Trophoblast cell (in vitro differentiated cells and primary cell): ENCODE measurements at regions not wholly inside any gene's neighbourhood (a gene's known extent, or its start where the extent isn't known, plus 50 kb on each side); places are given as distances from the start of the nearest gene placed in this dataset.

Experiments used
- DNase-seq, 2 donors: peaks; one replicate each; pipeline ENCODE4 v3.0.0-alpha.2; 2016
- H2AFZ ChIP-seq: 2 replicates; pipeline ENCODE4 v1.6.1; 2013; ENCODE audit warnings: low read length, moderate library complexity, mild to moderate bottlenecking; ENCODE audit not compliant: insufficient read depth, poor library complexity
- H2AK5ac ChIP-seq: 2 replicates; pipeline ENCODE4 v1.6.1; 2013; ENCODE audit warnings: mild to moderate bottlenecking, low read length
- H2BK120ac ChIP-seq: 2 replicates; pipeline ENCODE4 v1.6.1; 2013; ENCODE audit warnings: low read length, mild to moderate bottlenecking, moderate library complexity; ENCODE audit not compliant: insufficient read depth, poor library complexity
- H2BK12ac ChIP-seq: 2 replicates; pipeline ENCODE4 v1.6.1; 2013; ENCODE audit warnings: mild to moderate bottlenecking, low read length, moderate library complexity
- H2BK5ac ChIP-seq: 2 replicates; pipeline ENCODE4 v1.6.1; 2013; ENCODE audit warnings: low read length, low read depth, moderate library complexity, mild to moderate bottlenecking; ENCODE audit not compliant: poor library complexity
- H3K14ac ChIP-seq: 2 replicates; pipeline ENCODE4 v1.6.1; 2013; ENCODE audit warnings: mild to moderate bottlenecking, low read length
- H3K18ac ChIP-seq: 2 replicates; pipeline ENCODE4 v1.6.1; 2013; ENCODE audit warnings: mild to moderate bottlenecking, low read length
- H3K23ac ChIP-seq: 2 replicates; pipeline ENCODE4 v1.6.1; 2013; ENCODE audit warnings: low read length
- H3K27ac ChIP-seq: 2 replicates; pipeline ENCODE4 v1.5.1; 2013; ENCODE audit warnings: low read depth, mild to moderate bottlenecking, inconsistent platforms, low read length, moderate library complexity
- H3K27me3 ChIP-seq: 2 replicates; pipeline ENCODE4 v1.6.1; 2013; ENCODE audit warnings: inconsistent platforms, mild to moderate bottlenecking, low read length, moderate library complexity; ENCODE audit not compliant: insufficient read depth
- H3K36me3 ChIP-seq, 2 experiments: 1 replicate in 1 of 2; 2 replicates in 1 of 2; pipeline ENCODE4 v1.6.1; 2013; ENCODE audit warnings: low read length in 2 of 2, mild to moderate bottlenecking in 2 of 2, moderate library complexity in 1 of 2; ENCODE audit not compliant: insufficient read depth in 2 of 2, control insufficient read depth in 1 of 2
- H3K4ac ChIP-seq: 2 replicates; pipeline ENCODE4 v1.6.1; 2013; ENCODE audit warnings: low read depth, mild to moderate bottlenecking, low read length, moderate library complexity
- H3K4me1 ChIP-seq, 2 experiments: 1 replicate in 1 of 2; 2 replicates in 1 of 2; pipeline ENCODE4 v1.6.1; 2013; ENCODE audit warnings: low read length in 2 of 2, mild to moderate bottlenecking in 2 of 2, moderate library complexity in 1 of 2; ENCODE audit not compliant: insufficient read depth in 2 of 2, control insufficient read depth in 1 of 2
- H3K4me2 ChIP-seq: 2 replicates; pipeline ENCODE4 v1.6.1; 2013; ENCODE audit warnings: inconsistent platforms, mild to moderate bottlenecking, low read length, moderate library complexity
- H3K4me3 ChIP-seq: 2 replicates; pipeline ENCODE4 v1.5.1; 2013; ENCODE audit warnings: mild to moderate bottlenecking, low read depth, low read length, inconsistent platforms
- H3K79me1 ChIP-seq: one replicate; pipeline ENCODE4 v1.6.1; 2013; ENCODE audit warnings: low read length
- H3K79me2 ChIP-seq: 2 replicates; pipeline ENCODE4 v1.6.1; 2013; ENCODE audit warnings: low read length, mild to moderate bottlenecking; ENCODE audit not compliant: control insufficient read depth, insufficient read depth, poor library complexity
- H3K9ac ChIP-seq: 2 replicates; pipeline ENCODE4 v1.6.1; 2013; ENCODE audit warnings: mild to moderate bottlenecking, low read length
- H3K9me3 ChIP-seq: 2 replicates; pipeline ENCODE4 v1.6.1; 2013; ENCODE audit warnings: low read depth, mild to moderate bottlenecking, control low read depth, inconsistent platforms, low read length; ENCODE audit not compliant: insufficient read depth
- H4K12ac ChIP-seq: 2 replicates; pipeline ENCODE4 v1.6.1; 2013; ENCODE audit warnings: low read depth, mild to moderate bottlenecking, low read length, moderate library complexity
- H4K8ac ChIP-seq: 2 replicates; pipeline ENCODE4 v1.6.1; 2013; ENCODE audit warnings: low read depth, mild to moderate bottlenecking, low read length, moderate library complexity
- H4K91ac ChIP-seq: one replicate; pipeline ENCODE4 v1.6.1; 2013; ENCODE audit warnings: low read depth, mild to moderate bottlenecking, low read length, moderate library complexity
- WGBS: extraction: QIAGEN DNeasy Blood & Tissue Kit; methylation state at CpG from one replicate; pipeline ENCODE4 v1.1.7; 2013; ENCODE audit warnings: missing lambda C conversion rate; ENCODE audit not compliant: insufficient read length, insufficient coverage; ENCODE audit errors: extremely low coverage; 5-methylcytosine and 5-hydroxymethylcytosine counted together

DNA sequence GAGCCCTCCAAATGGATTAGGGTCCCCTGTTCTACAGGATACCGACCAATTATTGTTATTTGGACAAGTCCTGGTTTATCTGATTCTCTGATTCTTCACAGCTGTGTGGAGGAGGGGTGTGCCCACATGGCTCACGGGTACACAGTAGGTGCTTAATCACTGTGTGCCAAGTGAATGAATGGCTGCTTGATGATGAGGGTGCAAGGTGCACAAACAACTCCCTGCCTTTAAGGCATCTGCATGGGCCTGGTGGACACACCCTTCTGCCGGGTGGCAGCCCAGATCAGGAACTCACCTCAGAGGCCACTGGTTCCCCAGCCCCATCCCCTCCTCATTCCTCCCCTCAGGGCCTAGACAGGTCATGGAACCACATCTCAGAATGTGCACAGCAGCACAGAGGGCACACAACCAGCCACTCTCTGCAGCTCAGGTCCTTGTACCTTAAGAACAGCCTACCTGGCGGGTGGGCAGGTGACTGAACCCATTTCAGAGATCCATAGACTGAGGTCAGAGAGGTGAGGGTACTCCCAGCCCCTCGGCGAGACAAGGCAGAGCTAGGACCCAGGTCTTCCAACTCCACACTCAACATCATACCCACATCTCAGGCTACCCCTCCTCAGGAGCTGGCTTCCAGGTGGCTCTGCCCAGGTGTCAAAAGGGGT lies 50.3 kb downstream of the SHANK2 start:
- Histone ChIP-seq H2BK12ac (no peak overlapping the region), H2BK120ac (no peak overlapping the region), H4K12ac (no peak overlapping the region), H3K27ac (no peak overlapping the region), H3K36me3 (peaks cover 0 to 2% of the 10 kb centered on the region in 2 experiments), H3K9me3 (no peaks in the 10 kb centered on the region), H3K14ac (no peak overlapping the region), H4K8ac (no peak overlapping the region), H3K79me2 (no peaks in the 10 kb centered on the region), H2AK5ac (no peak overlapping the region), H3K4ac (no peak overlapping the region), H2BK5ac (no peak overlapping the region), H3K79me1 (no peaks in the 10 kb centered on the region), H3K4me1 (peaks cover 8 to 12% of the 10 kb centered on the region in 2 experiments), H4K91ac (no peak overlapping the region), H3K4me3 (no peak overlapping the region), H3K9ac (no peak overlapping the region), H2AFZ (no peak overlapping the region), H3K23ac (no peak overlapping the region), H3K27me3 (no peaks in the 10 kb centered on the region), H3K4me2 (no peak overlapping the region), H3K18ac (no peak overlapping the region)
- no CpG with 5 or more reads among the region's 6 CpGs for WGBS
- DNase-seq = no peak

DNA sequence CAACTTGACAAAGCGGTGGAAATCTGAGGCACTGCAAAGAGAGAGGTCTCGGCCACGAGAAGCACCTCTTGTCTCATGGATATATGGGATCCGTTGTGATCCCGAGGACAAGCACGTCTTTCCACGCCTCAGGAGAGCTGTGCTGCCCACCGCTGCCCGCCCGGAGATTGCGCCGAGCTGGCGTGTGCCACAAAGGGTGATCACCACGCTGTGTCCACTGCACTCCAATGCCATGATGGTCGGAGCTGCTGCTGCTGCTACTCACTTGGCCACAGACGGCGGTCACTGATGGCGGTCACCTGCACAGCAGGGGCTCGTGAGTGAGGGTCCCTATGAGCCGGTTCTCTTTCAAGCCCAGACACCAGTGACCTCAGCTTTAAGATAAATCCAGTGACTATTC lies 51.1 kb downstream of the SHANK2 start:
- Histone ChIP-seq H3K9ac (no peak overlapping the region), H3K23ac (no peak overlapping the region), H3K18ac (peak overlapping the region; percentile 72), H3K27me3 (no peaks in the 10 kb centered on the region), H2BK12ac (no peak overlapping the region), H2AFZ (no peak overlapping the region), H3K79me2 (no peaks in the 10 kb centered on the region), H3K4ac (no peak overlapping the region), H3K14ac (no peak overlapping the region), H3K27ac (no peak overlapping the region), H2BK120ac (no peak overlapping the region), H3K4me1 (peaks cover 5 to 10% of the 10 kb centered on the region in 2 experiments), H3K79me1 (no peaks in the 10 kb centered on the region), H4K91ac (no peak overlapping the region), H3K4me2 (no peak overlapping the region), H2AK5ac (no peak overlapping the region), H3K4me3 (no peak overlapping the region), H4K8ac (no peak overlapping the region), H2BK5ac (no peak overlapping the region), H3K9me3 (no peaks in the 10 kb centered on the region), H4K12ac (no peak overlapping the region), H3K36me3 (peaks cover 0 to 2% of the 10 kb centered on the region in 2 experiments)
- no peak for DNase-seq
- no CpG with 5 or more reads among the region's 20 CpGs for WGBS

GRCh38 chr11:71200761-71201160 lies 51.6 kb downstream of the SHANK2 start:
- no peaks in the 10 kb centered on the region for H3K27me3 ChIP-seq
- no peak overlapping the region for H2AK5ac ChIP-seq
- H3K4me1 ChIP-seq = peaks cover under 1 to 6% of the 10 kb centered on the region in 2 experiments
- H3K27ac ChIP-seq = no peak overlapping the region
- no peak overlapping the region for H3K4ac ChIP-seq
- no peak overlapping the region for H2BK120ac ChIP-seq
- no peak overlapping the region for H2BK5ac ChIP-seq
- no peaks in the 10 kb centered on the region for H3K79me1 ChIP-seq
- no peak overlapping the region for H2AFZ ChIP-seq
- H2BK12ac ChIP-seq = no peak overlapping the region
- H4K12ac ChIP-seq = no peak overlapping the region
- H3K14ac ChIP-seq = no peak overlapping the region
- no peak overlapping the region for H3K18ac ChIP-seq
- no peak overlapping the region for H3K4me3 ChIP-seq
- no peak overlapping the region for H4K91ac ChIP-seq
- WGBS = no CpG with 5 or more reads among the region's 5 CpGs
- no peak overlapping the region for H3K4me2 ChIP-seq
- no peak overlapping the region for H3K23ac ChIP-seq
- DNase-seq = no peak
- no peak overlapping the region for H4K8ac ChIP-seq
- peaks cover 0 to 2% of the 10 kb centered on the region in 2 experiments for H3K36me3 ChIP-seq
- no peak overlapping the region for H3K9ac ChIP-seq
- H3K9me3 ChIP-seq = no peaks in the 10 kb centered on the region
- no peaks in the 10 kb centered on the region for H3K79me2 ChIP-seq

DNA sequence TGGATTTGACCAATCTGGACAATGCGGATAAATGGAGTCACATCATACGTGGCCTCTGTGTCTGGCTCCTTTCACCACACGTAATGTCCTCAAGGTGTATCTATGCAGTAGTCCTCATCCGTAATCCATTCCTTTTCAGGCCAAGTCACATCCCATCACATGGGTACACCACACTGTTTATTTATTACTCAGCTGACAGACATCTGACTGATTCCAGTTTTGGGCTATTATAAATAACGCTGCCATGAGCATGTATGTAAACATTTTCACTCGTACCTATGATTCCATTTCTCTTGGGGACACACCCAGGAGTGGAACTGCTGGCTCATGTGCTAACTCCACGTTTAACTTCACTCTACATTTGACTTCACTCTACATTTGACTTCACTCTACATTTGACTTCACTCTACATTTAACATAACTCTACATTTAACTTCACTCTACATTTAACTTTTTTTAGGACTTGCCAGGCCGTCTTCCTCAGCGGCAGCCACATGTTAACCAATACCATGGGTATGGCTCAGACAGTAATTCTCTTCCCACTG lies 52.1 kb downstream of the SHANK2 start:
- Histone ChIP-seq H3K27ac (no peak overlapping the region), H4K91ac (no peak overlapping the region), H4K8ac (no peak overlapping the region), H2BK12ac (no peak overlapping the region), H3K18ac (no peak overlapping the region), H3K27me3 (no peaks in the 10 kb centered on the region), H2AFZ (no peak overlapping the region), H3K23ac (no peak overlapping the region), H2AK5ac (no peak overlapping the region), H2BK120ac (no peak overlapping the region), H3K4me1 (peaks cover 0 to 3% of the 10 kb centered on the region in 2 experiments), H3K36me3 (peaks cover 0 to 2% of the 10 kb centered on the region in 2 experiments), H2BK5ac (no peak overlapping the region), H3K79me1 (no peaks in the 10 kb centered on the region), H3K4me3 (no peak overlapping the region), H3K9ac (no peak overlapping the region), H3K14ac (no peak overlapping the region), H3K4ac (no peak overlapping the region), H4K12ac (no peak overlapping the region), H3K79me2 (no peaks in the 10 kb centered on the region), H3K4me2 (no peak overlapping the region), H3K9me3 (no peaks in the 10 kb centered on the region)
- WGBS = no CpG with 5 or more reads among the region's 9 CpGs
- peak; percentile 12 to 32 for DNase-seq
